Naive thymus-derived CD8-positive, alpha-beta T cell (primary cell): ENCODE measurements at regions not wholly inside any gene's neighbourhood (a gene's known extent, or its start where the extent isn't known, plus 50 kb on each side); places are given as distances from the start of the nearest gene placed in this dataset.

Experiments used
- ATAC-seq, 2 donors: fragments of 150-1000 bp; cut with Tn5 transposase in 1 of 2; sonication (Bioruptor Pico), chemical (Tn5 transposase) in 1 of 2; 1 replicate in 1 of 2; 2 replicates in 1 of 2; pipeline ENCODE4 v1.10.0; 2021; ENCODE audit warnings: mild to moderate bottlenecking in 2 of 2, moderate library complexity in 2 of 2
- POLR2A ChIA-PET: fragments of 350-600 bp; sonication (Branson Sonifier 250); formaldehyde crosslinking; loops from one replicate; lab custom pipeline; 2021; ENCODE audit warnings: antibody characterized with exemption; lab: Charles Lee
- DNase-seq, 10 donors: peaks; one replicate each; pipeline versions ENCODE4 v3.0.0 to v3.0.0-alpha.2; 2020 to 2022
- H3K27ac Mint-ChIP-seq, 10 donors: one replicate each; pipeline ENCODE4 v1.8.0; 2020 to 2022; ENCODE audit warnings: mild to moderate bottlenecking in 10 of 10, mixed read lengths in 10 of 10, moderate library complexity in 4 of 10, inconsistent platforms in 1 of 10
- H3K27me3 Mint-ChIP-seq, 5 donors: one replicate each; pipeline ENCODE4 v1.8.0; 2021 to 2022; ENCODE audit warnings: mixed read lengths in 5 of 5
- H3K36me3 Mint-ChIP-seq, 3 donors: one replicate each; pipeline ENCODE4 v1.8.0; 2020 to 2022; ENCODE audit warnings: mixed read lengths in 3 of 3, mild to moderate bottlenecking in 2 of 3, inconsistent platforms in 1 of 3
- H3K4me1 Mint-ChIP-seq, 4 donors: one replicate each; pipeline ENCODE4 v1.8.0; 2021 to 2022; ENCODE audit warnings: mixed read lengths in 4 of 4
- H3K4me3 Mint-ChIP-seq, 10 donors: one replicate each; pipeline ENCODE4 v1.8.0; 2020 to 2022; ENCODE audit warnings: mild to moderate bottlenecking in 10 of 10, mixed read lengths in 10 of 10, moderate library complexity in 6 of 10, inconsistent platforms in 1 of 10
- H3K9me3 Mint-ChIP-seq, 9 donors: one replicate each; pipeline ENCODE4 v1.8.0; 2020 to 2022; ENCODE audit warnings: mixed read lengths in 9 of 9, mild to moderate bottlenecking in 3 of 9, inconsistent platforms in 1 of 9, moderate library complexity in 1 of 9

DNA sequence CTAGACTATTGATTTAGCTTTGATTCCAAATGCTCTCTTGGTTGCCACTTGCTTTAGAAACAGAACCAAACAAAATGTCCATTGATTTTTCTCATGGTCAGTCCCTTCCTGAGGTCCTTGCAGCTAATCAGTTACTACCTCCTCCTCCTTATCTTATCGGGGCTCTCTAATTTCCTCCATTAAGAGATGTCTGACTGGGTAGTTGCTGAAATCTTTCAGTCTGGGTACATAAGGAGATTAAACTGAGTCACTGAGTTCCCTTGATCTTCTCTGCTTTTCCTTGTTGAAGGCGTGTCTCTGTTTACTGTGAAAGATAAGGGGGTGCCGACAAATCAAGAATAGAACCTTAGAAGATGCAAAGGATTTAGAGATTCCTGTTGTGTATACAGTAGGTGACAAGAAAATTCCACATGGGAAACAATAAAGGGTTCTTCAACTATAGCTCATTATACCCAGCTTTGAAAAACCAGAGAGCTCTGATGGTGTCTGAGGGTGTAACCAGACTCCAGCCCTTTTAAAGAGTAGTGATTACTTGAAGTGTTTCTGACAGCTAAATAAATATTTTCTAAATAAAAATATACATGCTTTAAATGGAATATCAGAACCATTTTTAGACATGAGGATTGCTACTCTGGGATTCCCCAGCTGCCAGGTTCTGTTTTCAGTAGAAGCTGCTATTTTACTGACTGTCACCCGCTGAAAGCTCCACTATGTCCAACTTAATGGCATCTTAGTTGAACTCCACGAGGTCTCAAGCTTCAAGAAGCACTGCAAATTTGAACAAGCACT, 791.3 kb upstream of the SOX9 start:
- POLR2A ChIA-PET, result no interaction called here
- Mint-ChIP-seq H3K4me3 (no peak overlapping the region), H3K9me3 (peaks cover 0 to 14% (median 3%) of the 10 kb centered on the region in 9 donors), H3K27me3 (peaks cover 0 to 7% (median 0%) of the 10 kb centered on the region in 5 donors), H3K27ac (no peak overlapping the region), H3K4me1 (no peaks in the 10 kb centered on the region), H3K36me3 (no peaks in the 10 kb centered on the region)
- DNase-seq (no peak), ATAC-seq (no peak)

- no peak overlapping the region for H3K27ac Mint-ChIP-seq
- H3K4me3 Mint-ChIP-seq, result no peak overlapping the region
- H3K9me3 Mint-ChIP-seq, result peaks cover 0 to 13% (median 2%) of the 10 kb centered on the region in 9 donors
- H3K36me3 Mint-ChIP-seq, result no peaks in the 10 kb centered on the region
- DNase-seq (no peak), ATAC-seq (no peak)
- no peaks in the 10 kb centered on the region for H3K4me1 Mint-ChIP-seq
- POLR2A ChIA-PET, result no interaction called here
- H3K27me3 Mint-ChIP-seq, result peaks cover 0 to 7% (median 0%) of the 10 kb centered on the region in 5 donors
Observed at GRCh38 chr17:71330099-71330375, 790.8 kb upstream of the SOX9 start.

- no peaks in the 10 kb centered on the region for H3K4me1 Mint-ChIP-seq
- no peak for DNase-seq
- H3K4me3 Mint-ChIP-seq, result no peak overlapping the region
- peaks cover 0 to 8% (median 0%) of the 10 kb centered on the region in 9 donors for H3K9me3 Mint-ChIP-seq
- POLR2A ChIA-PET, result no interaction called here
- no peaks in the 10 kb centered on the region for H3K36me3 Mint-ChIP-seq
- H3K27me3 Mint-ChIP-seq, result peaks cover 0 to 4% (median 0%) of the 10 kb centered on the region in 5 donors
- no peak for ATAC-seq
- no peak overlapping the region for H3K27ac Mint-ChIP-seq
Observed at GRCh38 chr17:71331754-71332325, 789.0 kb upstream of the SOX9 start.

GRCh38 chr17:71334048-71334751, 786.6 kb upstream of the SOX9 start:
- Mint-ChIP-seq H3K27ac (no peak overlapping the region), H3K9me3 (peaks cover 0 to 6% (median 0%) of the 10 kb centered on the region in 9 donors), H3K36me3 (no peaks in the 10 kb centered on the region), H3K4me3 (no peak overlapping the region), H3K4me1 (peaks cover 0 to 1% (median 0%) of the 10 kb centered on the region in 4 donors), H3K27me3 (no peaks in the 10 kb centered on the region)
- POLR2A ChIA-PET, result no interaction called here
- DNase-seq, result no peak
- ATAC-seq, result no peak

GRCh38 chr17:71335212-71335611, 785.6 kb upstream of the SOX9 start:
- H3K36me3 Mint-ChIP-seq, result no peaks in the 10 kb centered on the region
- no peak overlapping the region for H3K27ac Mint-ChIP-seq

GRCh38 chr17:71337938-71338337, 782.9 kb upstream of the SOX9 start:
- Mint-ChIP-seq H3K36me3 (no peaks in the 10 kb centered on the region), H3K27ac (no peak overlapping the region), H3K9me3 (peaks cover 0 to 9% (median 2%) of the 10 kb centered on the region in 9 donors), H3K27me3 (no peaks in the 10 kb centered on the region), H3K4me3 (no peak overlapping the region), H3K4me1 (peaks cover 0 to 1% (median 0%) of the 10 kb centered on the region in 4 donors)
- POLR2A ChIA-PET, result no interaction called here
- ATAC-seq (no peak), DNase-seq (no peak)

More at GRCh38 chr17:71335212-71335611, 785.6 kb upstream of the SOX9 start:
- no peak for ATAC-seq
- POLR2A ChIA-PET, result no interaction called here
- H3K27me3 Mint-ChIP-seq, result no peaks in the 10 kb centered on the region
- no peak for DNase-seq
- H3K9me3 Mint-ChIP-seq, result peaks cover 0 to 6% (median 0%) of the 10 kb centered on the region in 9 donors
- no peak overlapping the region for H3K4me3 Mint-ChIP-seq
- peaks cover 0 to 1% (median 0%) of the 10 kb centered on the region in 4 donors for H3K4me1 Mint-ChIP-seq

DNA sequence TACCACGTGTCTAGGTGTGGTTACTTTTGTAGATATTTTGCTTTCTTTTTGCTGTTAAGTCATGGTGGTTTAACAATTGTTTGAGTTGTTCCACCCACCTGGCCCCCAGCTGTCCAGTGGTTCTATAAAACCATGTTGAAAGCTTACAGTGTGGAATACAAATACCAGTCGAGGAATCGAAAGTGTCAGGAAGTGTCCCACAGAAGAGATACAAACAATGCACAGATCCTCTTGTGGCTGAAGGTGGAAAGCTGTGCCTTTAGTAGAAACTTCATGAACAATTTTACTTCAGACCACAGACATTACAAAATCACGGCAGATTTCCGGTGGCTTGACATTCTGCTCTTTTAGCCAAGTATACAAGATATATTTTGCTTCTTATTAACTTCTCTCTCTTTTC, 782.4 kb upstream of the SOX9 start:
- POLR2A ChIA-PET, result no interaction called here
- H3K4me1 Mint-ChIP-seq, result peaks cover 0 to 1% (median 0%) of the 10 kb centered on the region in 4 donors
- ATAC-seq, result no peak

GRCh38 chr17:71339206-71339605, 781.6 kb upstream of the SOX9 start:
- DNase-seq, result no peak
- H3K4me1 Mint-ChIP-seq, result peaks cover 0 to 1% (median 0%) of the 10 kb centered on the region in 4 donors
- H3K9me3 Mint-ChIP-seq, result peaks cover 0 to 12% (median 2%) of the 10 kb centered on the region in 9 donors
- no peaks in the 10 kb centered on the region for H3K27me3 Mint-ChIP-seq
- POLR2A ChIA-PET, result no interaction called here
- H3K4me3 Mint-ChIP-seq, result no peak overlapping the region
- H3K36me3 Mint-ChIP-seq, result no peaks in the 10 kb centered on the region
- no peak overlapping the region for H3K27ac Mint-ChIP-seq
- no peak for ATAC-seq

More for the DNA sequence above, 782.4 kb upstream of the SOX9 start:
- Mint-ChIP-seq H3K27ac (no peak overlapping the region), H3K27me3 (no peaks in the 10 kb centered on the region), H3K36me3 (no peaks in the 10 kb centered on the region), H3K4me3 (no peak overlapping the region), H3K9me3 (peaks cover 0 to 12% (median 2%) of the 10 kb centered on the region in 9 donors)
- no peak for DNase-seq

GRCh38 chr17:71342737-71343136, 778.1 kb upstream of the SOX9 start:
- Mint-ChIP-seq H3K9me3 (peaks cover 0 to 17% (median 2%) of the 10 kb centered on the region in 9 donors), H3K4me1 (peaks cover 0 to 1% (median 0%) of the 10 kb centered on the region in 4 donors)

DNA sequence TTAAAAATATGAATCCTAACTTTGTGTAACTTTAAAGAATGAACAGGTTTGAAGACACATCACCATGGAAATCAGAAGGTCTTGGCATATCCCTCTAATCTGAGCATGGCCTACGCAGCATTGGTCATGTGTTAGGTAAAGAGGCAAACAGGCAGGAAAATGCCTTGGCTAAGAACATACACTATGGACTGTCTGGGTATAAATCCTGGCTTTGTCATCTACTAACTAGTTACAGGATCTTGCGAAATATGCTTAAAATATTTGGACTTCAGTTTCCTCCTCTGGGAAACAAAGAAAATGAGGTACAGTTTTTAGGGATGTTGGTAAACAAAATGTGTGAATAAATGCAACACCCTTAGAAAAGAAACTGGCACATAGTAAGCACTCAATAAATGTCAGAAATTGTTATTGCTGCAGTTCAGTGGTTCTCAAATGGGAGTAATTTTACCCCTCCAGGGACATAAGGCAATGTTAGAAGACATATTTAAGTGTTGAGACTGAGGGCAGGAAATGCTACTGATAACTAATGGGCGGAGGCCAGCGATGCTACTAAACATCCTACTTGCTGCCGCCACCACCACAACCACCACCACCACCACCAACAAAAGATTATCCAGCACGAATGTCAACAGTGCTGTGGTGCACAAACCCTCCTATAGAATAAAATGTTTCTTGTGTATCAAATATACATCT, 770.8 kb upstream of the SOX9 start:
- no peak overlapping the region for H3K27ac Mint-ChIP-seq
- POLR2A ChIA-PET, result no interaction called here
- DNase-seq, result no peak
- H3K36me3 Mint-ChIP-seq, result no peaks in the 10 kb centered on the region
- H3K4me3 Mint-ChIP-seq, result no peak overlapping the region
- H3K4me1 Mint-ChIP-seq, result peaks cover 0 to 2% (median 0%) of the 10 kb centered on the region in 4 donors
- ATAC-seq, result no peak
- no peaks in the 10 kb centered on the region for H3K27me3 Mint-ChIP-seq
- peaks cover 0 to 17% (median 5%) of the 10 kb centered on the region in 9 donors for H3K9me3 Mint-ChIP-seq

More at GRCh38 chr17:71342737-71343136, 778.1 kb upstream of the SOX9 start:
- H3K36me3 Mint-ChIP-seq, result no peaks in the 10 kb centered on the region
- POLR2A ChIA-PET, result no interaction called here
- ATAC-seq (no peak), DNase-seq (no peak)
- no peaks in the 10 kb centered on the region for H3K27me3 Mint-ChIP-seq
- no peak overlapping the region for H3K4me3 Mint-ChIP-seq
- no peak overlapping the region for H3K27ac Mint-ChIP-seq

DNA sequence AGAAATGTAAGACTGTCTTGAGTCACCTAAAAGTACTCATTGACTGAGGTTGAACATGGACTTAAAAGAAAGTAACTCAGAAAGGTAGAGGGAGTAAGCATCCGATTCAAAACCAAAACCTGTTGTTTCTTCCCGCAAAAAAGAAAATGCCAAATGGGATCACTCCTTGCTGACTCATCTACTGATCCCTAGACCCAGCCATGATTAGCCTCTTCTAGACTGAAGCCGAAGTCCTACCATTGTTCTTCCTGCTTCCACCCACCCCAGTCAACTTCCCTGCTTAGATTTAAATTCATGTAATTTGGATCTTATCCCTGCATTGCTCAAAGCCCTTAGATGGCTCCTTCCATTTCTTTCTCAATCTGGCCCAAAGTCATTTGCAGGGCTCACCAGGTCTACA, 760.5 kb upstream of the SOX9 start:
- ATAC-seq (no peak), DNase-seq (no peak)
- POLR2A ChIA-PET, result no interaction called here
- Mint-ChIP-seq H3K4me1 (no peaks in the 10 kb centered on the region), H3K27me3 (no peaks in the 10 kb centered on the region), H3K36me3 (peaks cover 0 to 20% (median 0%) of the 10 kb centered on the region in 3 donors), H3K9me3 (peaks cover 0 to 40% (median 13%) of the 10 kb centered on the region in 9 donors), H3K4me3 (no peak overlapping the region), H3K27ac (no peak overlapping the region)

GRCh38 chr17:71361656-71362450, 759.0 kb upstream of the SOX9 start:
- ATAC-seq (no peak), DNase-seq (no peak)
- Mint-ChIP-seq H3K4me1 (no peaks in the 10 kb centered on the region), H3K4me3 (no peak overlapping the region), H3K27ac (no peak overlapping the region), H3K27me3 (no peaks in the 10 kb centered on the region), H3K9me3 (peaks cover 0 to 40% (median 20%) of the 10 kb centered on the region in 9 donors), H3K36me3 (peaks cover 0 to 20% (median 0%) of the 10 kb centered on the region in 3 donors)
- POLR2A ChIA-PET, result no interaction called here
